Spleen (tissue), 11 donors: ENCODE measurements at regions not wholly inside any gene's neighbourhood (a gene's known extent, or its start where the extent isn't known, plus 50 kb on each side); places are given as distances from the start of the nearest gene placed in this dataset.

Experiments used
- DNase-seq: peaks from one replicate; pipeline ENCODE4 v3.0.0-alpha.2; 2020
- H3K27ac ChIP-seq, 8 donors: fragments of 200-600 bp; sonication (generic) in 7 of 8; 1 replicate in 4 of 8; 2 replicates in 4 of 8; pipeline versions ENCODE4 v1.5.0 to v1.8.0; 2016 to 2021; ENCODE audit warnings: inconsistent platforms in 4 of 8, mild to moderate bottlenecking in 4 of 8, moderate library complexity in 1 of 8
- H3K27me3 ChIP-seq, 7 donors: fragments of 200-600 bp; sonication (generic) in 6 of 7; replicated peaks in 1 of 7; 1 replicate in 4 of 7; 2 replicates in 3 of 7; pipeline versions ENCODE4 v1.5.0 to v1.8.0; 2016 to 2021; ENCODE audit warnings: inconsistent platforms in 3 of 7, mild to moderate bottlenecking in 1 of 7
- H3K36me3 ChIP-seq, 6 donors: fragments of 200-600 bp; sonication (generic) in 5 of 6; 1 replicate in 4 of 6; 2 replicates in 2 of 6; pipeline versions ENCODE4 v1.5.0 to v1.8.0; 2016 to 2021; ENCODE audit warnings: inconsistent platforms in 2 of 6
- H3K4me1 ChIP-seq, 6 donors: fragments of 200-600 bp; sonication (generic) in 5 of 6; 1 replicate in 3 of 6; 2 replicates in 3 of 6; pipeline versions ENCODE4 v1.5.0 to v1.8.0; 2016 to 2021; ENCODE audit warnings: inconsistent platforms in 3 of 6
- H3K4me3 ChIP-seq, 8 donors: fragments of 200-600 bp; sonication (generic) in 7 of 8; 1 replicate in 4 of 8; 2 replicates in 4 of 8; pipeline versions ENCODE4 v1.5.0 to v1.8.0; 2016 to 2021; ENCODE audit warnings: inconsistent platforms in 4 of 8, mild to moderate bottlenecking in 4 of 8, moderate library complexity in 2 of 8
- H3K9me3 ChIP-seq, 8 donors: fragments of 200-600 bp; sonication (generic) in 7 of 8; 1 replicate in 4 of 8; 2 replicates in 4 of 8; pipeline versions ENCODE4 v1.5.0 to v1.8.0; 2016 to 2021; ENCODE audit warnings: inconsistent platforms in 4 of 8
- CTCF ChIP-seq, 11 experiments: fragments of 200-600 bp in 7 of 11; fragments of 450-650 bp in 4 of 11; sonication (generic) in 4 of 11; IDR thresholded peaks in 8 of 11; conservative IDR thresholded peaks in 3 of 11; 1 replicate in 7 of 11; 2 replicates in 4 of 11; pipeline versions ENCODE4 v1.4.0 to v1.8.0; 2016 to 2021; ENCODE audit warnings: antibody characterized with exemption in 11 of 11, inconsistent platforms in 4 of 11, mild to moderate bottlenecking in 1 of 11
- POLR2A ChIP-seq, 3 donors: fragments of 450-650 bp; IDR thresholded peaks; one replicate each; pipeline ENCODE4 v1.5.1; 2017; ENCODE audit warnings: antibody characterized with exemption in 3 of 3, mild to moderate bottlenecking in 1 of 3
- POLR2AphosphoS5 ChIP-seq, 3 donors: sonication (generic); formaldehyde crosslinking; IDR thresholded peaks; one replicate each; pipeline ENCODE4 v1.5.1; 2017; ENCODE audit warnings: antibody characterized with exemption in 3 of 3
- WGBS, 5 donors: extraction: QIAGEN DNeasy Blood & Tissue Kit in 3 of 5; methylation state at CpG; one replicate each; pipeline versions ENCODE4 v1.1.5 to v1.1.7; 2013 to 2018; 5-methylcytosine and 5-hydroxymethylcytosine counted together
- intact Hi-C: fragments of 100-400 bp; cut with DNase I; formaldehyde crosslinking; loops from one replicate; pipeline ENCODE4 v1.15.0; 2023; ENCODE audit warnings: low total_unique reads
- donor health status: healthy with polysubstance abuse.
- donor health status: DM: no; HTN: no; CAD: no; lungs with moderate emphysema.
- donor health status: DM: no; HTN: no; CAD: no.
- donor health status: Bipolar disorder and iron deficiency.
- donor health status: healthy.
- donor health status: DM: no; HTN: no; CAD: no.
- donor health status: DM: yes; HTN: yes; CAD: no.

DNA sequence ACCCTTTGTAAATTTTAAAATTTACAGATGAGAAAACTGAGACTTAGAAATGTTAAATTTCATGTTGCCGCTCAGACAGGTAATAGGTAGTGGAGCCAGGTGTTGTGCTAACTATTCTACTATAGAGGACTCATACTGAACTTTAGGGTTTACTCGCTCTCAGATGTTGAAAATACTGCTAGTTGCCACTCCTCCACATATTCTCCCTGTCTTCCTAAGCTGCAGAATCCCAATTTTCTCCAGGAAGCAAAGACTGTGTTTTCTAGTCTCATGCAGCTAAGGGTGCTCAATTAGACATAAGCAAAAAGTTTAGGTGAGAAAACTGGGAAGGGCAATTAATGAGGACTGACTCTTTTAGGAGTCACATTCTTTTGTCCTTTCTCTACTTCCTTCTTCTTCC, 612.3 kb downstream of the KCNH5 start:
- 88 to 97% (median 94%) methylated on average over 2 of the region's 2 CpGs for WGBS, 5 donors
- no peak for DNase-seq
- intact Hi-C loops, result no loop called here

GRCh38 chr14:62436261-62436660, 609.0 kb downstream of the KCNH5 start:
- peaks cover 12 to 96% (median 86%) of the 10 kb centered on the region in 8 donors for H3K9me3 ChIP-seq
- WGBS, 5 donors, result 38 to 49% (median 43%) methylated on average over 2 of the region's 2 CpGs
- no peaks in the 10 kb centered on the region for H3K36me3 ChIP-seq
- intact Hi-C loops, result no loop called here
- H3K4me3 ChIP-seq, result no peak overlapping the region
- no peak overlapping the region for H3K27ac ChIP-seq
- TF ChIP-seq POLR2A (IDR thresholded peaks at IDR 0.05), result no peak
- TF ChIP-seq CTCF (IDR thresholded peaks at IDR 0.05 in 8 of 11, conservative IDR thresholded peaks at IDR 0.05 in 3 of 11), result no peak
- TF ChIP-seq POLR2AphosphoS5 (IDR thresholded peaks at IDR 0.05), result no peak
- H3K27me3 ChIP-seq, result no peaks in the 10 kb centered on the region
- H3K4me1 ChIP-seq, result no peaks in the 10 kb centered on the region
- no peak for DNase-seq

More for the DNA sequence above, 612.3 kb downstream of the KCNH5 start:
- Histone ChIP-seq H3K9me3 (peaks cover 7 to 74% (median 59%) of the 10 kb centered on the region in 8 donors), H3K36me3 (no peaks in the 10 kb centered on the region), H3K4me3 (no peak overlapping the region), H3K27me3 (no peaks in the 10 kb centered on the region), H3K4me1 (no peaks in the 10 kb centered on the region), H3K27ac (no peak overlapping the region)
- TF ChIP-seq POLR2AphosphoS5 (IDR thresholded peaks at IDR 0.05) (no peak), POLR2A (IDR thresholded peaks at IDR 0.05) (no peak), CTCF (IDR thresholded peaks at IDR 0.05 in 8 of 11, conservative IDR thresholded peaks at IDR 0.05 in 3 of 11) (no peak)

DNA sequence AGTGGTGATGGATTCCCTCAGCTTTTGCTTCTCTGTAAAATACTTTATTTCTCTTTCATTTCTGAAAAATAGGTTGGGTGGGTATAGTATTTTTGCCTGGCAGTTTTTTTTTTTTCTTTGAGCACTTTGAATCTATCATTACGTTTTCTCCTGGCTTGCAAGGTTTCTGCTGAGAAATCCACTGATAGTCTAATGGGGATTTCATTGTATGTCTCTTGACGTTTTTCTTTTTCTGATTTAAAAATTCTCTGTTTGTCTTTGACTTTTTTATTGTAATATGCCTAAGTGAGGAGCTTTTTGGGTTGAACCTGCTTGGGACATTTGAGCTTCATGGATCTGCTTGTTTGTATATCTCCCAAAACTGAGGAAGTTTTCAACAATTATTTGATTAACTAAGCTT, 606.0 kb downstream of the KCNH5 start:
- H3K4me1 ChIP-seq, result no peaks in the 10 kb centered on the region
- 63 to 73% (median 69%) methylated on average over 2 of the region's 2 CpGs for WGBS, 5 donors
- H3K9me3 ChIP-seq, result peaks cover 5 to 77% (median 61%) of the 10 kb centered on the region in 8 donors
- intact Hi-C loops, result no loop called here
- TF ChIP-seq CTCF (IDR thresholded peaks at IDR 0.05 in 8 of 11, conservative IDR thresholded peaks at IDR 0.05 in 3 of 11) (no peak), POLR2A (IDR thresholded peaks at IDR 0.05) (no peak), POLR2AphosphoS5 (IDR thresholded peaks at IDR 0.05) (no peak)
- H3K36me3 ChIP-seq, result no peaks in the 10 kb centered on the region
- H3K27ac ChIP-seq, result no peak overlapping the region
- no peak overlapping the region for H3K4me3 ChIP-seq
- H3K27me3 ChIP-seq, result no peaks in the 10 kb centered on the region
- DNase-seq, result no peak

GRCh38 chr14:62443796-62444195, 601.5 kb downstream of the KCNH5 start:
- no peak for TF ChIP-seq CTCF (IDR thresholded peaks at IDR 0.05 in 8 of 11, conservative IDR thresholded peaks at IDR 0.05 in 3 of 11)
- no peak for TF ChIP-seq POLR2AphosphoS5 (IDR thresholded peaks at IDR 0.05)
- no peak for TF ChIP-seq POLR2A (IDR thresholded peaks at IDR 0.05)
- Histone ChIP-seq H3K4me3 (no peak overlapping the region), H3K27ac (no peak overlapping the region), H3K36me3 (no peaks in the 10 kb centered on the region), H3K9me3 (peaks cover 5 to 56% (median 32%) of the 10 kb centered on the region in 8 donors), H3K4me1 (no peaks in the 10 kb centered on the region), H3K27me3 (no peaks in the 10 kb centered on the region)
- 57 to 70% (median 61%) methylated on average over 3 of the region's 3 CpGs for WGBS, 5 donors
- intact Hi-C loops, result no loop called here
- no peak for DNase-seq
